ENCODE measurements at regions not wholly inside any gene's neighbourhood (a gene's known extent, or its start where the extent isn't known, plus 50 kb on each side); places are given as distances from the start of the nearest gene placed in this dataset.

GRCh38 chr2:41877114-41877678 is 170.6 kb upstream of the PKDCC start:
- no peaks in the 10 kb centered on the region for H3K36me3 Mint-ChIP-seq
- peaks cover 5 to 29% (median 18%) of the 10 kb centered on the region in 4 donors for H3K4me1 Mint-ChIP-seq
- DNase-seq, result no peak
- H3K27ac Mint-ChIP-seq, result no peak overlapping the region
- CTCF ChIA-PET (ENCODE audit: partially characterized antibody), result interaction anchor here (1.8 kb wide), 1 partner anchor 9 kb away, joined by 9 read pairs; no protein-coding TSS in a partner anchor
- no peaks in the 10 kb centered on the region for H3K27me3 ChIP-seq (ENCODE audit: insufficient read depth, low read length)
- H3K27me3 Mint-ChIP-seq, result peaks cover 4 to 15% of the 10 kb centered on the region in 2 donors
- no peaks in the 10 kb centered on the region for H3K9me3 Mint-ChIP-seq
- H3K4me3 ChIP-seq (ENCODE audit: low read length in 2 of 2), result no peak overlapping the region
- H3K4me1 ChIP-seq (ENCODE audit: insufficient read depth, low read length), result peaks cover 8% of the 10 kb centered on the region
- no peak overlapping the region for H3K4me3 Mint-ChIP-seq
- H3K36me3 ChIP-seq (ENCODE audit: insufficient read depth, low read length), result no peaks in the 10 kb centered on the region
- no peaks in the 10 kb centered on the region for H3K9me3 ChIP-seq (ENCODE audit: control insufficient read depth in 1 of 2, low read length in 2 of 2)
- POLR2A ChIA-PET (ENCODE audit: partially characterized antibody), result no interaction called here
- intact Hi-C loops (cut with micrococcal nuclease), result no loop called here
- H3K27ac ChIP-seq (ENCODE audit: low read depth, low read length), result no peak overlapping the region

- H3K4me1 Mint-ChIP-seq, result peaks cover 3 to 20% (median 13%) of the 10 kb centered on the region in 4 donors
- CTCF ChIA-PET (ENCODE audit: partially characterized antibody), result interaction anchor here (1.1 to 5.2 kb wide), 3 partner anchors 7 to 10 kb away, joined by 3 to 30 read pairs (median 9); no protein-coding TSS in a partner anchor
- H3K36me3 Mint-ChIP-seq, result no peaks in the 10 kb centered on the region
- peaks cover 5 to 15% of the 10 kb centered on the region in 2 donors for H3K27me3 Mint-ChIP-seq
- H3K9me3 Mint-ChIP-seq, result no peaks in the 10 kb centered on the region
- H3K27me3 ChIP-seq (ENCODE audit: insufficient read depth, low read length), result no peaks in the 10 kb centered on the region
- H3K9me3 ChIP-seq (ENCODE audit: control insufficient read depth in 1 of 2, low read length in 2 of 2), result no peaks in the 10 kb centered on the region
- no peak overlapping the region for H3K4me3 ChIP-seq (ENCODE audit: low read length in 2 of 2)
- no peak overlapping the region for H3K27ac Mint-ChIP-seq
- H3K4me1 ChIP-seq (ENCODE audit: insufficient read depth, low read length), result peaks cover 4% of the 10 kb centered on the region
- intact Hi-C loops (cut with micrococcal nuclease), result no loop called here
- DNase-seq, result no peak
- H3K27ac ChIP-seq (ENCODE audit: low read depth, low read length), result no peak overlapping the region
- no peak overlapping the region for H3K4me3 Mint-ChIP-seq
- POLR2A ChIA-PET (ENCODE audit: partially characterized antibody), result interaction anchor here (1.6 kb wide), 1 partner anchor 8 kb away, joined by 11 read pairs; no protein-coding TSS in a partner anchor
- H3K36me3 ChIP-seq (ENCODE audit: insufficient read depth, low read length), result no peaks in the 10 kb centered on the region
Measured at GRCh38 chr2:41878056-41878455, 169.8 kb upstream of the PKDCC start.

- no peaks in the 10 kb centered on the region for H3K4me1 ChIP-seq (ENCODE audit: insufficient read depth, low read length)
- Mint-ChIP-seq H3K27ac (peak overlapping the region in 3 of 7 donors; percentile 35 to 64 (median 53)), H3K9me3 (no peaks in the 10 kb centered on the region), H3K4me1 (peaks cover 3 to 16% (median 10%) of the 10 kb centered on the region in 4 donors), H3K4me3 (peak overlapping the region in 2 of 8 donors; percentile 18 to 48), H3K36me3 (no peaks in the 10 kb centered on the region), H3K27me3 (peaks cover 5 to 15% of the 10 kb centered on the region in 2 donors)
- no peak for DNase-seq
- H3K27me3 ChIP-seq (ENCODE audit: insufficient read depth, low read length), result no peaks in the 10 kb centered on the region
- H3K27ac ChIP-seq (ENCODE audit: low read depth, low read length), result no peak overlapping the region
- no peaks in the 10 kb centered on the region for H3K9me3 ChIP-seq (ENCODE audit: control insufficient read depth in 1 of 2, low read length in 2 of 2)
- H3K36me3 ChIP-seq (ENCODE audit: insufficient read depth, low read length), result no peaks in the 10 kb centered on the region
- ChIA-PET CTCF (ENCODE audit: partially characterized antibody) (interaction anchor here (0.8 to 5.2 kb wide), 6 partner anchors 8 to 784 kb away, joined by 3 to 30 read pairs (median 4); no protein-coding TSS in a partner anchor), POLR2A (ENCODE audit: partially characterized antibody) (interaction anchor here (0.7 to 2.3 kb wide), 3 partner anchors 9 to 18 kb away, joined by 4 to 11 read pairs (median 8); no protein-coding TSS in a partner anchor)
- intact Hi-C loops (cut with micrococcal nuclease), result no loop called here
- no peak overlapping the region for H3K4me3 ChIP-seq (ENCODE audit: low read length in 2 of 2)
Measured at GRCh38 chr2:41878716-41879234, 169.0 kb upstream of the PKDCC start.

GRCh38 chr2:41879235-41879916 is 168.4 kb upstream of the PKDCC start:
- peak in 1 of 5 donors; percentile 11 for DNase-seq
- no peaks in the 10 kb centered on the region for H3K4me1 ChIP-seq (ENCODE audit: insufficient read depth, low read length)
- ChIA-PET CTCF (ENCODE audit: partially characterized antibody) (interaction anchor here (0.8 to 5.2 kb wide), 6 partner anchors 9 to 784 kb away, joined by 3 to 30 read pairs (median 4); no protein-coding TSS in a partner anchor), POLR2A (ENCODE audit: partially characterized antibody) (interaction anchor here (0.6 to 2.3 kb wide), 4 partner anchors 9 to 143 kb away, joined by 3 to 11 read pairs (median 6); no protein-coding TSS in a partner anchor)
- H3K36me3 ChIP-seq (ENCODE audit: insufficient read depth, low read length), result no peaks in the 10 kb centered on the region
- Mint-ChIP-seq H3K4me3 (peak overlapping the region in 3 of 8 donors; percentile 18 to 60 (median 48)), H3K27ac (peak overlapping the region in 3 of 7 donors; percentile 46 to 64 (median 53)), H3K4me1 (peaks cover 2 to 16% (median 10%) of the 10 kb centered on the region in 4 donors), H3K9me3 (no peaks in the 10 kb centered on the region), H3K27me3 (peaks cover 5 to 15% of the 10 kb centered on the region in 2 donors), H3K36me3 (no peaks in the 10 kb centered on the region)
- H3K27me3 ChIP-seq (ENCODE audit: insufficient read depth, low read length), result no peaks in the 10 kb centered on the region
- no peaks in the 10 kb centered on the region for H3K9me3 ChIP-seq (ENCODE audit: control insufficient read depth in 1 of 2, low read length in 2 of 2)
- intact Hi-C loops (cut with micrococcal nuclease), result no loop called here
- H3K27ac ChIP-seq (ENCODE audit: low read depth, low read length), result no peak overlapping the region
- H3K4me3 ChIP-seq (ENCODE audit: low read length in 2 of 2), result no peak overlapping the region

- no peaks in the 10 kb centered on the region for H3K27me3 ChIP-seq (ENCODE audit: insufficient read depth, low read length)
- no peaks in the 10 kb centered on the region for H3K9me3 ChIP-seq (ENCODE audit: control insufficient read depth in 1 of 2, low read length in 2 of 2)
- Mint-ChIP-seq H3K36me3 (no peaks in the 10 kb centered on the region), H3K4me1 (peaks cover 2 to 16% (median 10%) of the 10 kb centered on the region in 4 donors), H3K4me3 (no peak overlapping the region), H3K27ac (peak overlapping the region in 2 of 7 donors; percentile 34 to 47), H3K27me3 (peaks cover 5 to 19% of the 10 kb centered on the region in 2 donors), H3K9me3 (no peaks in the 10 kb centered on the region)
- POLR2A ChIA-PET (ENCODE audit: partially characterized antibody), result interaction anchor here (2.3 kb wide), 1 partner anchor 16 kb away, joined by 8 read pairs; no protein-coding TSS in a partner anchor
- H3K4me3 ChIP-seq (ENCODE audit: low read length in 2 of 2), result no peak overlapping the region
- DNase-seq, result no peak
- no peaks in the 10 kb centered on the region for H3K4me1 ChIP-seq (ENCODE audit: insufficient read depth, low read length)
- CTCF ChIA-PET (ENCODE audit: partially characterized antibody), result interaction anchor here (1.4 to 5.2 kb wide), 2 partner anchors 10 to 28 kb away, joined by 3 to 30 read pairs; no protein-coding TSS in a partner anchor
- H3K36me3 ChIP-seq (ENCODE audit: insufficient read depth, low read length), result no peaks in the 10 kb centered on the region
- no peak overlapping the region for H3K27ac ChIP-seq (ENCODE audit: low read depth, low read length)
- intact Hi-C loops (cut with micrococcal nuclease), result no loop called here
Measured at GRCh38 chr2:41880561-41881243, 167.1 kb upstream of the PKDCC start.

- peaks cover 2 to 16% (median 10%) of the 10 kb centered on the region in 4 donors for H3K4me1 Mint-ChIP-seq
Measured at GRCh38 chr2:41881249-41881648, 166.6 kb upstream of the PKDCC start.

More at GRCh38 chr2:41881249-41881648, 166.6 kb upstream of the PKDCC start:
- H3K4me3 Mint-ChIP-seq, result no peak overlapping the region
- Histone ChIP-seq H3K4me3 (ENCODE audit: low read length in 2 of 2) (no peak overlapping the region), H3K27ac (ENCODE audit: low read depth, low read length) (no peak overlapping the region), H3K27me3 (ENCODE audit: insufficient read depth, low read length) (no peaks in the 10 kb centered on the region), H3K4me1 (ENCODE audit: insufficient read depth, low read length) (no peaks in the 10 kb centered on the region), H3K9me3 (ENCODE audit: control insufficient read depth in 1 of 2, low read length in 2 of 2) (no peaks in the 10 kb centered on the region), H3K36me3 (ENCODE audit: insufficient read depth, low read length) (no peaks in the 10 kb centered on the region)
- no peaks in the 10 kb centered on the region for H3K9me3 Mint-ChIP-seq
- POLR2A ChIA-PET (ENCODE audit: partially characterized antibody), result no interaction called here
- H3K27ac Mint-ChIP-seq, result peak overlapping the region in 1 of 7 donors; percentile 50
- H3K36me3 Mint-ChIP-seq, result no peaks in the 10 kb centered on the region
- peaks cover 5 to 19% of the 10 kb centered on the region in 2 donors for H3K27me3 Mint-ChIP-seq
- no peak for DNase-seq
- intact Hi-C loops (cut with micrococcal nuclease), result no loop called here
- CTCF ChIA-PET (ENCODE audit: partially characterized antibody), result interaction anchor here (1.4 to 5.2 kb wide), 2 partner anchors 11 to 28 kb away, joined by 3 to 30 read pairs; no protein-coding TSS in a partner anchor

All from CD4-positive, alpha-beta memory T cell (primary cell).